NCI-H2227 treated with DMSO at 0.1 percent for 48 hours (cell line): ENCODE measurements at regions not wholly inside any gene's neighbourhood (a gene's known extent, or its start where the extent isn't known, plus 50 kb on each side); places are given as distances from the start of the nearest gene placed in this dataset.
"Not testable (repeated sequence)": the region's sequence is repeated elsewhere in the genome, so short reads cannot be mapped to it uniquely, and the experiment has no call there.

Source experiments
- DNase-seq: peaks from one replicate; lab custom pipeline; 2025; lab: John Stamatoyannopoulos, UW

GRCh38 chr5:135279328-135279727 lies 119.7 kb downstream of the MACROH2A1 start:
- DNase-seq = no peak

DNA sequence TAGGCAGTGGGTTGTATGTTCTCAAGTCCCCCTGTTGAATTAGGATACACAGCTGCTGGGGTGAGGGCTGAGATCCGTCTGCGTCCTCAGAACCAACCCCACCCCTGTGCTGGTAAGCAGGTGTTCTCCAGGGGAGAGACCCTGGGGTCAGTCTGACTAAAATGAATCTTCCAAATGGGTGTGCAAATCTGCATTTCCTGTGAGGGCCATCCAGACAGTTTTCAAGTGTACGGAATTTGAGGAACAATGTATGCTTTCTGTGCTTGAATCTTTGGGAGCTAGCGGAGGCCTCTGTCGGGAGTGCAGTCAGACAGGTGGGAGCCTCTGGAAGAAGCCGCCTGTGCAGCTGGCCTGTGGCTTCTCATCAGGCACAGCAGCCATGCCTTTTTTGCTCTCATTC lies 122.9 kb downstream of the MACROH2A1 start:
- DNase-seq = no peak

DNA sequence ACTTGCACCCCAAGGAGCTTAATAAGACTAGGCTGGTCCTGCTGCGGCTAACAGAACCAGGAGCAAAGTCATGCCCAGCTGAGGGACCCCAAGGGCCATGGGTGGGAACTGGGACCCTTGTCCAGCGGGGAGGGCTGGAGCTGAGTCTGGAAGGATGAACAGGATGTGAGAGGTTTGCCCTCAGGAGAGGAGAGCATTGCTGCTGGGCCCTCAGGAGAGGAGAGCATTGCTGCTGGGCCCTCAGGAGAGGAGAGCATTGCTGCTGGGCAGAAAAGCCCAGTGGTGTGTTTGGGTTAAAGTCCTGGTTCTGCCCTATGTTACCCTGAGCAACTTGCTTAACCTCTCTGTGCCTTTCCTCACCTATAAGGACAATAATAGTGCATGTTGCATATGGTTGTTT lies 125.8 kb downstream of the MACROH2A1 start:
- no peak for DNase-seq

- no peak for DNase-seq
Measured at GRCh38 chr5:135272311-135272805, 126.7 kb downstream of the MACROH2A1 start.

DNA sequence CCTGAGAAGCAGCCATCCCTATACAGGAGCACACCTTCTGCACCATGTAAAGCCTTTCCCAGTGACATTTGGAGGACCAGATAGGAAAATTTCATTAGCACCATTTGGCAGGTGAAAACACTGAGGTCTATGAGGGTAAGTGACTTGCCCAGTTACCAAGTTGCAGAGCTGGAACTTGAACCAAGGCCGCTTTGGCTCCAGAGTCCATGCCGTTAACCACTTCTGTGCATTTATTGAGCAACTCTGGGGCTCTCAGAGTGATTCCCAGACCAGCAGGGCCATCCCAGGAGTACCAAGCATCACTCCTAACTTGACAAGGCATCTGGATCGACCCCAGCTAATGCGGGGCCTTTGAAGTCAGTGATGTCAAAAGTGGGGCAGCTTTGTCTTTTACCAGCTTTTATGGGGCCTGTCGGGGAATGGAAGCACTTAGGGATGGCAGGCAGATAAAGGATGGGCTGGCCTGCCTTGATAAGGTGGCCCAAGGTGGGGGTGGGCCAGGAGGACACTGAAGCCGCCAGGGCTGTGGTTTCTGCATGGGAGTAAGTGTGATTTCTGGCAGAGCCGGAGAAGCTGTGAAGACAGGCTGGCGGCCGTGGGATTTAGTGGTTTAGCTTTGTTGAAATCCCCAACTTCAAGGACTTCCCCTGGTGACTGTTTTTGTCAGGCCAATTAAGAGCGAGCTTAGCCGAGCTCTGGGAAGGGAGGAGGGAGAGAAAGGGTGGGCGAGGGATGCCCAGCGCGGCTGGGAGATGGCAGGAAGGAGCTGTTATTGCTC lies 127.3 kb downstream of the MACROH2A1 start:
- no peak for DNase-seq

DNA sequence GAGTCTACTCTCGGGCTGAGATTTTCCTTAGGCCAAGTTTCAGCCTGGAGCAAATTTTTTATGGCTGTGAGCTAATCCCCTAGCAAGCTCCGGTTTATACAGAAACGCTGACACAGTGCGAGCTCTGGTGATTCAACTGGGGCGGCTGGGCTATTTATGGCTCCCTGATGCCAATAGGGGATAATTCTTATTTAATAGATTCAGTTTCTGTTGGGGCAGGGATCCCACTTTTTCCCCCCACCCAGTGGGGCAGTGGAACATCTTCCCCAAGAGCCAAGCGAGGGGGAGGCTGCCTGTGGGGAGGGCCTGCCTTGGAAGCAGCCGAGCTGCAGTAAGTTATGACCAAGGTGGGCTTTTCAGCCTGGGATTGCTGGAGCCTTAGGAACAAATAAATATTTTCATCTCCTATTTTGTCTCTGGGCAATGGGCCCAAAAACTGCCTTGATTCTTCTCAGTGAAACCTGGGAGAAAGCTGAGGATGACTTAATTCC lies 129.1 kb downstream of the MACROH2A1 start:
- DNase-seq = no peak

DNA sequence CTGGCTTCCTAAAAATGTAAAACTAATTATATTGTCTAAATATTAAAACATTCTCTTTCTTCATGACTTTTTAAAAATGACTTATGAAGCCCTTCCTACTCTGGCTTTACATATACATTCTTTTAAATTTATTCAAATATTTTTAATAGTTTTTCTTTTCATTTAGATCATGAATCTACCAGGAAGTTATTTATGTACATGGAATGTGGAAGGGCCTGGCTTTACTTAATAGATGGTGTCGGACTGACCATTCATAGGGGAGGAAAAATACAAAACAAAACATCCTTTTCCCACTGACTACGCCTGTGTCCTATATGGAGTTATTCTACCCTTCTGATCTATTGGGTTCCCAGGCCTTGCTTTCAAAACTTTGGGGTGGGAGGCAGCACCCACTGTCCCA lies 129.8 kb downstream of the MACROH2A1 start:
- DNase-seq = no peak

- DNase-seq = no peak
Measured at GRCh38 chr5:135266975-135267374, 132.1 kb downstream of the MACROH2A1 start.

DNA sequence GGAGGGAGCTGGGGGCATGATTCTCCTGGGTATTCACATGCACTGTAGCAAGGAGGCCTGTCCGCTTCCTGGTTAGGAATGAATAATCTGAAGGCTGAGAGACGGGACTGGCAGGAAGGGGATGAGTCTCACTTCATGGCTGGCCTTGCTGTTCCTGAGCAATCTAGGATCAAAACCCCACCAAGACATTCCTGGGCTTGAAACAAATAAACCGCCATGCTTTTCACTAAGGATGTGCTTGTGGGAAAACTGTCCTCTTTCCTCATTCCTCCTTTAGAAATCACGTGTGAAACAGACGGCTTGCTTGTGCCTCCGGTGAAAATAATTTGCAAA lies 132.8 kb downstream of the MACROH2A1 start:
- DNase-seq = no peak

GRCh38 chr5:135265497-135266302 lies 133.3 kb downstream of the MACROH2A1 start:
- DNase-seq = no peak

GRCh38 chr5:135264451-135265440 lies 134.3 kb downstream of the MACROH2A1 start:
- no peak for DNase-seq

DNA sequence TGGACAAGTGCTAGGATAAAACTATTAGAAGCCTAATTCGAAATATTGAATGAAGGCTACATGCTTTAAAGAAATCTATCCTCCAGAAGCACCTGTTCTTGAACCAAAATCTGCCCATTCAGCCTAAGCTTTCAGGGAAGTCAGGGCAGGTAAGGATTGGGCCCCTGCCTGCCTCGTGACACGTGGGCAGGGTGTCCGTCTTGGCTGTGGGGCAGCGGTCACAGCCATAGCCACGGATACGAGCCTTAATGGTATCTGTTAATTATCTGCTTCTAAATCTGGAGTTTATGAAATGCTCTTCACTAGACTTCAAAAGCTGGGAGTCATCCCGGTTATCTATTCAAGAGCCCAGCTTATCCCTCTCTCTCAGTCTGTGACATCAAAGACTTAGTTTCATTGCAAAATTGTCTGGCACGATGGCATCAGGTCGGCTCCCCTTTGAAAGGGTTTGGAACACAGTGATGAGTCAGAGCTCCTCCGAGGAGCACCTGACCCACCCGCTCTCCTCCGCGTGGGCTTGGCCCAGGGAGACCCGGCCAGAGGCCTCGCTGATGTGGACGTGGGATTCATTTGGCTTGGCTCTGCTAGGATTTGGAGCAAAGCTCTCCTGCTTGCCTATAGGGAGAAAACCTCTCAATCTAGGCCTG lies 135.9 kb downstream of the MACROH2A1 start:
- no peak for DNase-seq

DNA sequence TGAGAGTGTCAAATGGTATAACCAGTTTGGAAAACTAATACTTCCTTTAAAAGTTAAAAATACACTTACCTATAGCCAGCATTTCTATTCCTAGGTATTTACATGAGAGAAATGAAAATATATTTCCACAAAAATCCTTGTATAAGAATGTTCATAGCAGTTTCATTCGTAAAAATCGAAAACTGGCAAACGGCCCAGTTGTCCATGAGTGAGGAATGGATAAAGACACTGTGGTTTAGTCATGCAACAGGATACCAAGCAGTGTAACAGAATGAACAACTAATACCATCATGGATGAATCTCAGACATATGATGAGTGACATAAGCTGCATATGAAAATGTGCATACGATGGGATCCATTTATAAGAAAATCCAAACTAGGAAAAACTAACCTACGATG lies 136.7 kb downstream of the MACROH2A1 start:
- DNase-seq = no peak

- DNase-seq = not testable (repeated sequence)
Measured at GRCh38 chr5:135260108-135260507, 138.9 kb downstream of the MACROH2A1 start.

- no peak for DNase-seq
Measured at GRCh38 chr5:135255461-135256178, 143.4 kb downstream of the MACROH2A1 start.

GRCh38 chr5:135254183-135254582 lies 144.8 kb downstream of the MACROH2A1 start:
- DNase-seq = no peak

GRCh38 chr5:135253601-135254178 lies 145.3 kb downstream of the MACROH2A1 start:
- no peak for DNase-seq

GRCh38 chr5:135251093-135251492 lies 147.9 kb downstream of the MACROH2A1 start:
- no peak for DNase-seq

DNA sequence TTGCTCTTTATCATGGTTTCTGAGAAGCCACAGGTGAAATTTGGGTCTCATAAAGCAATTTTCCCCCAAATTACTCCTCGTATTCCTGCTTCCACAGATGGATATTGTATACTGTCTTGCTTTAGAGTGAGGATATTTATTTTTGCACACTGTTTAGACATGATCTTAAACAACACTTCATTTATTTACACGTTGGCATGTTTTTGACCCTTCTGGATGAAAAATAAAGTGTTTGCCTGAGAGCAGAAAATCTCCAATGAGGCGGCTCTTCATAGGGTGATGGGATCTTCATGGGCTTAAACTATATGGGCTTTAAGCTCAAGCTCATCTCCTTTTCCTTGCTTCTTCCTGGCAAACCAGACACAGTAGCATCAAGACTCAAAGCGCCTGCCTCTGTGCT lies 148.4 kb downstream of the MACROH2A1 start:
- DNase-seq = no peak

- DNase-seq = no peak
Measured at GRCh38 chr5:135249658-135250057, 149.4 kb downstream of the MACROH2A1 start.
